ENCODE measurements at regions not wholly inside any gene's neighbourhood (a gene's known extent, or its start where the extent isn't known, plus 50 kb on each side); places are given as distances from the start of the nearest gene placed in this dataset.

GRCh38 chr18:46345181-46345465, 240.9 kb downstream of the HAUS1 start:
- TF ChIP-seq, protein P1, sequence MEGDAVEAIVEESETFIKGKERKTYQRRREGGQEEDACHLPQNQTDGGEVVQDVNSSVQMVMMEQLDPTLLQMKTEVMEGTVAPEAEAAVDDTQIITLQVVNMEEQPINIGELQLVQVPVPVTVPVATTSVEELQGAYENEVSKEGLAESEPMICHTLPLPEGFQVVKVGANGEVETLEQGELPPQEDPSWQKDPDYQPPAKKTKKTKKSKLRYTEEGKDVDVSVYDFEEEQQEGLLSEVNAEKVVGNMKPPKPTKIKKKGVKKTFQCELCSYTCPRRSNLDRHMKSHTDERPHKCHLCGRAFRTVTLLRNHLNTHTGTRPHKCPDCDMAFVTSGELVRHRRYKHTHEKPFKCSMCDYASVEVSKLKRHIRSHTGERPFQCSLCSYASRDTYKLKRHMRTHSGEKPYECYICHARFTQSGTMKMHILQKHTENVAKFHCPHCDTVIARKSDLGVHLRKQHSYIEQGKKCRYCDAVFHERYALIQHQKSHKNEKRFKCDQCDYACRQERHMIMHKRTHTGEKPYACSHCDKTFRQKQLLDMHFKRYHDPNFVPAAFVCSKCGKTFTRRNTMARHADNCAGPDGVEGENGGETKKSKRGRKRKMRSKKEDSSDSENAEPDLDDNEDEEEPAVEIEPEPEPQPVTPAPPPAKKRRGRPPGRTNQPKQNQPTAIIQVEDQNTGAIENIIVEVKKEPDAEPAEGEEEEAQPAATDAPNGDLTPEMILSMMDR (conservative IDR thresholded peaks at IDR 0.05) = no peak
- WGBS, 2 experiments (ENCODE audit: insufficient coverage in 1 of 2, insufficient read length in 1 of 2) = 96% methylated on average over 4 of the region's 4 CpGs; no CpG with 5 or more reads in 1 of the 2 experiments
- Histone ChIP-seq H3K4me3 (ENCODE audit: low read length) (no peak overlapping the region), H3K36me3 (ENCODE audit: control insufficient read depth, insufficient read depth, low read length) (no peaks in the 10 kb centered on the region), H3K27ac (ENCODE audit: low read depth, low read length) (no peak overlapping the region), H3K27me3 (ENCODE audit: control insufficient read depth, insufficient read depth, low read length, poor library complexity, severe bottlenecking) (no peaks in the 10 kb centered on the region), H3K4me1 (ENCODE audit: control insufficient read depth, insufficient read depth, low read length) (no peaks in the 10 kb centered on the region), H3K9me3 (ENCODE audit: control insufficient read depth, low read length) (no peaks in the 10 kb centered on the region), H3K9ac (ENCODE audit: extremely low read depth, low read length, poor library complexity, severe bottlenecking) (no peak overlapping the region)
- H3K4me3 Mint-ChIP-seq = no peak overlapping the region
- peaks cover 2% of the 10 kb centered on the region for H3K4me1 Mint-ChIP-seq
- no peaks in the 10 kb centered on the region for H3K9me3 Mint-ChIP-seq
- no peak for DNase-seq
- H3K27ac Mint-ChIP-seq = no peak overlapping the region
- peaks cover 2% of the 10 kb centered on the region for H3K27me3 Mint-ChIP-seq (ENCODE audit: insufficient read depth)
- H3K36me3 Mint-ChIP-seq (ENCODE audit: low read depth) = no peaks in the 10 kb centered on the region

- Histone ChIP-seq H3K27ac (ENCODE audit: low read depth, low read length) (no peak overlapping the region), H3K4me1 (ENCODE audit: control insufficient read depth, insufficient read depth, low read length) (no peaks in the 10 kb centered on the region), H3K36me3 (ENCODE audit: control insufficient read depth, insufficient read depth, low read length) (no peaks in the 10 kb centered on the region), H3K9me3 (ENCODE audit: control insufficient read depth, low read length) (no peaks in the 10 kb centered on the region), H3K4me3 (ENCODE audit: low read length) (no peak overlapping the region), H3K9ac (ENCODE audit: extremely low read depth, low read length, poor library complexity, severe bottlenecking) (no peak overlapping the region), H3K27me3 (ENCODE audit: control insufficient read depth, insufficient read depth, low read length, poor library complexity, severe bottlenecking) (no peaks in the 10 kb centered on the region)
- DNase-seq = no peak
- no peaks in the 10 kb centered on the region for H3K27me3 Mint-ChIP-seq (ENCODE audit: insufficient read depth)
- TF ChIP-seq, protein P1 (conservative IDR thresholded peaks at IDR 0.05) = no peak
- H3K36me3 Mint-ChIP-seq (ENCODE audit: low read depth) = no peaks in the 10 kb centered on the region
- H3K4me1 Mint-ChIP-seq = peaks cover 2% of the 10 kb centered on the region
- WGBS, 2 experiments (ENCODE audit: insufficient coverage in 1 of 2, insufficient read length in 1 of 2) = 87 to 95% methylated on average over 5 to 6 of the region's 6 CpGs
- H3K4me3 Mint-ChIP-seq = no peak overlapping the region
- H3K27ac Mint-ChIP-seq = no peak overlapping the region
- no peaks in the 10 kb centered on the region for H3K9me3 Mint-ChIP-seq
Observed at GRCh38 chr18:46346213-46346612, 242.0 kb downstream of the HAUS1 start.

DNA sequence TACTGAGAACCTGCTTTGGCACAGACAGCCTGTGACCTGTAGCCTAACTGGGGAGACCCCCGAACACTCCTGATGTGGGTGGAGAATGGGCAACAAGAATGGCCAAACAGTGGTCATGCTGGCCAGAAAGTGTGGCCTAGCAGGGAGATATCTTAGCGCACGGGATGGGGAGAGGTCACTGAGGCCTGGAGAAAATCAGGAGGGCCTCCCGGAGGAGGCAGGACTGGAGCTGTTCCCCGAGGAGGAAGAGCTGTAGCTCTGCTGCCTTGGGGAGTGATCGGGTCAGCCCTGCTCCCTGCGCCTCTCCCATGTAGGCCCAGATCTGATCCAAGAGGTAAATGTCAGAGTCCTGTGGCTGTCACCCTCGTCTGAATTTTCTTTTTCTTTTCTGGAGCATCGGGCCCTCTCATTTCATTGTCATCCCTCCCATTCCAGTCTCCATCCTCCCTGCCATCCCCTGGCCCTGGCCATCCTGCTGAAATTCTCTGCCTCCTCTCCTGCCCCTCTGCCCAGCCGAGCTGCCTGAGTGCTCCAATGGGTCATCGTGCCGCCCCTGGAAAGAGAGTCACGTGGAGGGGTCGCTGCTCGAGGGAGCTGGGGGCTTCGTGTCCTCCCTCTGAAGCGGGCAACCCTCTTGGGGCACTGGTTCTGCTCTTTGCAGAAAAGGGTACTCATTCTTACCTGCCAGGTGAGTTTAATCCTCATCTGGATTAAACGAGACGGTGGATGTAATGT, 242.9 kb downstream of the HAUS1 start:
- WGBS, 2 experiments (ENCODE audit: insufficient coverage in 1 of 2, insufficient read length in 1 of 2) = 94 to 95% methylated on average over 18 to 19 of the region's 19 CpGs
- Mint-ChIP-seq H3K4me1 (peaks cover 2% of the 10 kb centered on the region), H3K27ac (no peak overlapping the region), H3K4me3 (no peak overlapping the region), H3K36me3 (ENCODE audit: low read depth) (no peaks in the 10 kb centered on the region), H3K9me3 (no peaks in the 10 kb centered on the region), H3K27me3 (ENCODE audit: insufficient read depth) (no peaks in the 10 kb centered on the region)
- no peak for DNase-seq
- TF ChIP-seq, protein P1 (conservative IDR thresholded peaks at IDR 0.05) = no peak
- Histone ChIP-seq H3K9ac (ENCODE audit: extremely low read depth, low read length, poor library complexity, severe bottlenecking) (no peak overlapping the region), H3K4me1 (ENCODE audit: control insufficient read depth, insufficient read depth, low read length) (no peaks in the 10 kb centered on the region), H3K36me3 (ENCODE audit: control insufficient read depth, insufficient read depth, low read length) (no peaks in the 10 kb centered on the region), H3K9me3 (ENCODE audit: control insufficient read depth, low read length) (no peaks in the 10 kb centered on the region), H3K27ac (ENCODE audit: low read depth, low read length) (no peak overlapping the region), H3K4me3 (ENCODE audit: low read length) (no peak overlapping the region), H3K27me3 (ENCODE audit: control insufficient read depth, insufficient read depth, low read length, poor library complexity, severe bottlenecking) (no peaks in the 10 kb centered on the region)
